HS-27A (cell line): ENCODE measurements at regions not wholly inside any gene's neighbourhood (a gene's known extent, or its start where the extent isn't known, plus 50 kb on each side); places are given as distances from the start of the nearest gene placed in this dataset.
"Not testable (repeated sequence)": the region's sequence is repeated elsewhere in the genome, so short reads cannot be mapped to it uniquely, and the experiment has no call there.

ENCODE experiments used
- DNase-seq: peaks from one replicate; pipeline ENCODE4 v3.0.0-alpha.2; 2012; ENCODE audit warnings: low read depth, missing footprints

- DNase-seq, result no peak
Observed at GRCh38 chr12:25872137-25872536, 86.3 kb upstream of the RASSF8 start.

GRCh38 chr12:25875661-25876060 lies 82.8 kb upstream of the RASSF8 start:
- no peak for DNase-seq

- no peak for DNase-seq
Observed at GRCh38 chr12:25876383-25877045, 82.0 kb upstream of the RASSF8 start.

- no peak for DNase-seq
Observed at GRCh38 chr12:25877446-25877845, 81.0 kb upstream of the RASSF8 start.

- DNase-seq, result no peak
Observed at GRCh38 chr12:25882266-25882665, 76.2 kb upstream of the RASSF8 start.

- DNase-seq, result no peak
Observed at GRCh38 chr12:25883026-25883916, 75.2 kb upstream of the RASSF8 start.

- DNase-seq, result no peak
Observed at GRCh38 chr12:25884024-25884919, 74.2 kb upstream of the RASSF8 start.

GRCh38 chr12:25884920-25885234 lies 73.6 kb upstream of the RASSF8 start:
- DNase-seq, result no peak

GRCh38 chr12:25886396-25886795 lies 72.1 kb upstream of the RASSF8 start:
- no peak for DNase-seq

GRCh38 chr12:25887367-25887766 lies 71.1 kb upstream of the RASSF8 start:
- DNase-seq, result no peak

GRCh38 chr12:25889185-25889584 lies 69.3 kb upstream of the RASSF8 start:
- DNase-seq, result no peak

GRCh38 chr12:25891095-25891494 lies 67.4 kb upstream of the RASSF8 start:
- DNase-seq, result not testable (repeated sequence)

GRCh38 chr12:25894759-25895158 lies 63.7 kb upstream of the RASSF8 start:
- DNase-seq, result no peak

- no peak for DNase-seq
Observed at GRCh38 chr12:25896981-25897380, 61.5 kb upstream of the RASSF8 start.

- no peak for DNase-seq
Observed at GRCh38 chr12:25903603-25904245, 54.8 kb upstream of the RASSF8 start.

GRCh38 chr12:25904442-25904841 lies 54.0 kb upstream of the RASSF8 start:
- DNase-seq, result no peak

- no peak for DNase-seq
Observed at GRCh38 chr12:25906651-25907340, 51.7 kb upstream of the RASSF8 start.
